ENCODE measurements at regions not wholly inside any gene's neighbourhood (a gene's known extent, or its start where the extent isn't known, plus 50 kb on each side); places are given as distances from the start of the nearest gene placed in this dataset.

DNA sequence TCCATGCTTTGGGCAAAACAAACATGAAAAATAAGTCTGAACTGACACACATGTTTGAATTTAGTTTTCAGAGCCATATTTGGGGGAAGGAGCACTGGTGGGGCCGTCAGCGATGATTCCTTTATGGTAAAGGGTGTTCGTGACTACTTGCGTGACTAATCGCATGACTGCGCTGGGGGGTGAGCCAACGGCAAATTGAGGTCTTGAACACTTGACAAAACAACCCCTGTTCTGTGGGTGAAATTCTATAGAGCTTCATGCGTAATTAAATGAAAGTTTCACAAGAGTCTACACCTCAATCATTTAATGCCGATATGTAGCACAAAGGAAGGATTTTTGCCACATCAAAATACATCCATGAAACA lies 127.5 kb upstream of the CYP1B1 start:
- WGBS: 95% methylated on average over 9 of the region's 9 CpGs
- ATAC-seq: no peak
- H3K27ac ChIP-seq (ENCODE audit: low read length): no peak overlapping the region
- H3K27me3 ChIP-seq (ENCODE audit: control insufficient read depth, insufficient read depth): no peaks in the 10 kb centered on the region
- DNase-seq: no peak
- H3K9me3 ChIP-seq (ENCODE audit: control insufficient read depth, low read length): no peaks in the 10 kb centered on the region
- intact Hi-C loops (cut with DNase I): no loop called here
- no peak overlapping the region for H3K4me3 ChIP-seq (ENCODE audit: low read length)
- no peaks in the 10 kb centered on the region for H3K4me1 ChIP-seq (ENCODE audit: control insufficient read depth, insufficient read depth, low read length)

DNA sequence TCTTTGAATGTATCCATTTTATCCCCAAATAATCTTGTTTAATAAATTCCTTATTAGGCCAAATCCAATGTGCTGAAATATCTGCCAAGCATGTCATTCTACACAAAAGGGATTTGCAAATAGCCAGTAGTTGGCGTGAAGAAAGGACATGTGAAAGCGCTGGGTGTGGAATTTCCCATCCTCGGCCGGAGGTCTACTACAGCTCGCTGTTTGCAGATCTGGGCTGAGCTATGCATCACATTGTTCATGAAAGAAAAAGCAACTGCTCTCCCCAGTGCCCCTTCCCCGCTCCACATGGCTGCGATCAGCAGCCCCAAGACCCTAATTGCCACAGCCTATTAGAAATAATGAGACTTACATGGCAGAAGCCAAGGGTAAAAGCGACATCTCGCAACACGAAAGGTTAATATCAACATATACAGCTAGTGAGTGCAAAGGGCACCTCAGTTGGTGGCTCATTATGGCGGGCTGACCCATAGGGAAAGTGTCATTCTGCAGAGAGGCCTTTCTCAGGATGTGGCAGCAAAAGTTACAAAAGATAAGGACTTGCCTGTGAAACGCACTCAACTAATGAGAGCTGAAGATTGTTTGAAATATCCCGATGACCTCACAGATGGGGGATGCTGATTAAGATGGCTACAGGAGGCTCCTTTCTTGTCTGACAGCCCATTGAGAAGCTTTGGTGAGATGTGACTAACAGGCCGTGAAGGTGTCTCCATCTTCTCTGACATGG lies 126.9 kb upstream of the CYP1B1 start:
- Histone ChIP-seq H3K4me3 (ENCODE audit: low read length) (no peak overlapping the region), H3K27me3 (ENCODE audit: control insufficient read depth, insufficient read depth) (no peaks in the 10 kb centered on the region), H3K4me1 (ENCODE audit: control insufficient read depth, insufficient read depth, low read length) (no peaks in the 10 kb centered on the region), H3K27ac (ENCODE audit: low read length) (no peak overlapping the region), H3K9me3 (ENCODE audit: control insufficient read depth, low read length) (no peaks in the 10 kb centered on the region)
- DNase-seq (no peak), ATAC-seq (no peak)
- 79% methylated on average over 14 of the region's 14 CpGs for WGBS
- intact Hi-C loops (cut with DNase I): no loop called here

DNA sequence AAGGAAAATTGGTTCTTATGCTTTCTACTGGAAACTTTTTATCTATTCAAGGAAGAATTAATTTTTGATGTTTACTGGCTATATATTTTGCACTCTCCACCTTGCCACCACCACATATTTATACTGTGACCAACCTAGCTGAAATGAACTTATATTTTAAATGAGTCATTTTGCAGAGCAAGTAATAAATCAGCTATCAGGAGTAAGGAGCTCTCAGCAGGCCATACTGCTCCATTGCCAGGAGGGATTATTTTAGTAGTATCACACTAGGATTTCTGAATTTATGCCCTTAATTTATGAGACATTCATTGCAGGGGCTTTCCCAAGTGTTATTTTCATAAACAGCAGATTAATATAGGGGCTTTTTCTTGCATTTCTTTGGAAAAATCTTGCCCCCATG lies 125.8 kb upstream of the CYP1B1 start:
- Histone ChIP-seq H3K27ac (ENCODE audit: low read length) (no peak overlapping the region), H3K27me3 (ENCODE audit: control insufficient read depth, insufficient read depth) (no peaks in the 10 kb centered on the region), H3K4me3 (ENCODE audit: low read length) (no peak overlapping the region), H3K4me1 (ENCODE audit: control insufficient read depth, insufficient read depth, low read length) (no peaks in the 10 kb centered on the region), H3K9me3 (ENCODE audit: control insufficient read depth, low read length) (no peaks in the 10 kb centered on the region)
- DNase-seq: no peak
- intact Hi-C loops (cut with DNase I): no loop called here
- no peak for ATAC-seq

DNA sequence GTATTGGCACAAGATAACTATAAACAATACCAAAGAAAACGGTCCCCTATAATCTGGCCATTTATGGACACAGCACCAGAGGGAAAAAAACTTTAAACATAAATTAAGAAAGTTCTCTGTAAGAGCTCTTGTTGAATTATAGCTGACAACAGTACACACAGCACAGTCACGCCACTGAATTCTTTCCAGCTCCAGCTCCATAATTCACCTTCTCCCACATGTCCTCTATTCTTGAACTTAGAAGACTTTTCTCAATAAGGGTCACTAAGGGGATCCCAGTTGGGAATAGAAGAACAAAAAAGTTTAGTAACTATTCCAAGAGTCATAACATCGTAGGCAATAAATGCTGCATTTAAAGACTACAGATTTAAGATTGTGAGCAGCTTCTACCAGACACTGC lies 124.6 kb upstream of the CYP1B1 start:
- H3K27ac ChIP-seq (ENCODE audit: low read length): no peak overlapping the region
- intact Hi-C loops (cut with DNase I): no loop called here
- H3K4me3 ChIP-seq (ENCODE audit: low read length): no peak overlapping the region

DNA sequence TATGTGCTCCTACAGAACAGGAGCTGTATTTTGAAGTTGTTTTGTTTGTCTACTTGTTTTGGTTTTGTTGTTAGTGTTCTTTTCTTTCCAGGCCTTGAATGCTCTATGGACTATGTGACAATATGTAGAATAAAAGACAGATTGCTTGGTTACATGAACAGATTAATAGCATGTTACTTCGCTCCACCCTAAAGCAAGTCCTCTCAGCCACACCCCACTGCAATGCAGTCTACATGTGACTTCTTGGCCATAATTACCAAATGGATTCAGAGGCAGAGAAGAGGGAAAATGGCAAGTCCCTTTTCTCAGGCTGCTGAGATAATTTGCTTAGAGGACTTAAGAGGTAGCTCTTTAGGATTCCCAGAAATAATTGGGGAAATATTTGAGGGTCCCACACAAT lies 123.2 kb upstream of the CYP1B1 start:
- H3K4me1 ChIP-seq (ENCODE audit: control insufficient read depth, insufficient read depth, low read length): no peaks in the 10 kb centered on the region
- ATAC-seq (no peak), DNase-seq (no peak)
- H3K27ac ChIP-seq (ENCODE audit: low read length): no peak overlapping the region
- 92% methylated on average over 1 of the region's 1 CpG for WGBS
- no peak overlapping the region for H3K4me3 ChIP-seq (ENCODE audit: low read length)
- H3K27me3 ChIP-seq (ENCODE audit: control insufficient read depth, insufficient read depth): no peaks in the 10 kb centered on the region
- intact Hi-C loops (cut with DNase I): no loop called here
- H3K9me3 ChIP-seq (ENCODE audit: control insufficient read depth, low read length): no peaks in the 10 kb centered on the region

More for the DNA sequence above, 124.6 kb upstream of the CYP1B1 start:
- no peak for ATAC-seq
- DNase-seq: no peak
- no peaks in the 10 kb centered on the region for H3K4me1 ChIP-seq (ENCODE audit: control insufficient read depth, insufficient read depth, low read length)
- 74% methylated on average over 3 of the region's 3 CpGs for WGBS
- H3K9me3 ChIP-seq (ENCODE audit: control insufficient read depth, low read length): no peaks in the 10 kb centered on the region
- no peaks in the 10 kb centered on the region for H3K27me3 ChIP-seq (ENCODE audit: control insufficient read depth, insufficient read depth)

DNA sequence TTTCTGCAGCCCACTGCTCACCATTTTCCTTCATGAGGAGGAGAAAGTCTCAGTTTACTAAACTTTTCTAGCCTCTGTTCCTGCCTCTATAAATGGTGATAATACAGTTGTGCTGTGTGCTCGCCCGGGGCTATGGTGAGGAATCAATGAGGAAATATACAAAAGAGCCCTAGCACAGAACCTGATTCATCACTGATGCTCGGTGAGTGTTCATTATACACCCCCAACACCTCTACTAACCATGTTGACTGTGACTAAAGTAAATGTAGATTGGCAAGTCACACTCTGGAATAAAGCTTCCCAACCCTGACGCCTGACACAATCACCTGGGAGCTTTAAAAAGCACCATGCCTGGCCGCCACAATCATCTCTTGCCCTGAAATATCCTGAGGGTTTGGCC lies 118.8 kb upstream of the CYP1B1 start:
- H3K9me3 ChIP-seq (ENCODE audit: control insufficient read depth, low read length): no peaks in the 10 kb centered on the region
- H3K27ac ChIP-seq (ENCODE audit: low read length): no peak overlapping the region
- WGBS: 92% methylated on average over 5 of the region's 5 CpGs
- H3K4me3 ChIP-seq (ENCODE audit: low read length): no peak overlapping the region
- ATAC-seq: no peak
- no peaks in the 10 kb centered on the region for H3K27me3 ChIP-seq (ENCODE audit: control insufficient read depth, insufficient read depth)
- no peak for DNase-seq
- intact Hi-C loops (cut with DNase I): no loop called here
- no peaks in the 10 kb centered on the region for H3K4me1 ChIP-seq (ENCODE audit: control insufficient read depth, insufficient read depth, low read length)

DNA sequence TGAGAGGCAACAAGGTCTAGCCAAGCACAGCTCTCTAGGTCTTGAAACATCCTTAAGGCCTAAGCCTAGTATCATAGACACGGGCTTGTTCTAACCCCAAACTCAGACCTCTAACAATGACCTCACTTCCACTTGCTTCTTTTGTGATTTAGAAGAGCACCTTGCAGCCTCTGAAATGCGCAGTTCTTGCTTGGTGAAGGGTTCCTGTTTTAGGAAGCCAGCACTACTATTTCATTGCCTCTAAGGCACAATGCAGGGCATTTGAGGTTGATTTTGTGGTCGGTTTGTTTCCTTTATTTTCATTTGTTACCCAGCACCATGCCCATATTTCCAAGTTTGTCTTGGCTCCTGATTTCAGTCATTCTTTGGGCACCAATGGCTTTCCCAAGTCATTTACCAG lies 117.0 kb upstream of the CYP1B1 start:
- Histone ChIP-seq H3K4me3 (ENCODE audit: low read length) (no peak overlapping the region), H3K4me1 (ENCODE audit: control insufficient read depth, insufficient read depth, low read length) (no peaks in the 10 kb centered on the region), H3K27ac (ENCODE audit: low read length) (no peak overlapping the region), H3K27me3 (ENCODE audit: control insufficient read depth, insufficient read depth) (no peaks in the 10 kb centered on the region), H3K9me3 (ENCODE audit: control insufficient read depth, low read length) (no peaks in the 10 kb centered on the region)
- 73% methylated on average over 3 of the region's 3 CpGs for WGBS
- no peak for DNase-seq
- ATAC-seq: no peak
- intact Hi-C loops (cut with DNase I): no loop called here

DNA sequence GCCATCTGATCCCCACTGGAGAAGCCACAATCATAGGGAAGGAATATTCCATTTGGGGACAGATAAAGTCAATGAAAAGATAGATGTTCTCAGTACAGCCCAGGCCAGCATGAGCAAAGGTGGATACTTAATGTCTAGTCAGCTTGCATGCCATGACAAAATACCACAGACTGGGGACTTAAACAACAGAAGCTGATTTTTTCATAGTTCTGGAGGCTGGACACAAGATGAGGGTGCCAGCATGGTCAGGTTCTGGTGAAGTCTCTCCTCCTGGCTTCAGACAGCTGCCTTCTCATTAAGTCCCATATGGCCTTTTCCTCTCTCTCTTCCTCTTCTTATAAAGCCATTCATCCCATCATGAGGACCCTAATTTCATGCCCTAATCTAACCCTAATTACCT lies 116.1 kb upstream of the CYP1B1 start:
- no peaks in the 10 kb centered on the region for H3K4me1 ChIP-seq (ENCODE audit: control insufficient read depth, insufficient read depth, low read length)
- H3K27me3 ChIP-seq (ENCODE audit: control insufficient read depth, insufficient read depth): no peaks in the 10 kb centered on the region
- no peak for DNase-seq
- no peaks in the 10 kb centered on the region for H3K9me3 ChIP-seq (ENCODE audit: control insufficient read depth, low read length)
- intact Hi-C loops (cut with DNase I): no loop called here
- no peak for ATAC-seq
- H3K4me3 ChIP-seq (ENCODE audit: low read length): no peak overlapping the region
- H3K27ac ChIP-seq (ENCODE audit: low read length): no peak overlapping the region

DNA sequence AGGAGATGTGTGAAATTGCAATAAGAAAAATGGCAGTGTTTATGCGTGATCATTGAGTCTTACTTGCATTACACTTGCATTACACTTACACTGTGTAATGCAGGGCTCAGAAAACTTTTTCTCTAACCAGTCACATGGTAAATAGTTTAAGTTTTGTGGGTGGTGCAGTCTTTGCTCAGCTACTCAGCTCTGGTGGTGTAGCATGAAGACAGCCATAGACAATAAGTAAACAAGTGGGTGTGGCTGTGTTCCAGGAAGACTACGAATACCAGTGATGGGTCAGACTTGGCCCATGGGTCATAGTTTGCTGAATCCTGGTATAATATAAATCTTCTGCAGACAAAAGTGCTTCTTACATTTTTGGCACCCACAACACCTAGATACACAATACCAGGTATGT lies 115.6 kb upstream of the CYP1B1 start:
- Histone ChIP-seq H3K4me1 (ENCODE audit: control insufficient read depth, insufficient read depth, low read length) (no peaks in the 10 kb centered on the region), H3K27me3 (ENCODE audit: control insufficient read depth, insufficient read depth) (no peaks in the 10 kb centered on the region), H3K9me3 (ENCODE audit: control insufficient read depth, low read length) (no peaks in the 10 kb centered on the region), H3K27ac (ENCODE audit: low read length) (no peak overlapping the region), H3K4me3 (ENCODE audit: low read length) (no peak overlapping the region)
- ATAC-seq: no peak
- DNase-seq: no peak
- intact Hi-C loops (cut with DNase I): no loop called here
- 85% methylated on average over 2 of the region's 2 CpGs for WGBS

DNA sequence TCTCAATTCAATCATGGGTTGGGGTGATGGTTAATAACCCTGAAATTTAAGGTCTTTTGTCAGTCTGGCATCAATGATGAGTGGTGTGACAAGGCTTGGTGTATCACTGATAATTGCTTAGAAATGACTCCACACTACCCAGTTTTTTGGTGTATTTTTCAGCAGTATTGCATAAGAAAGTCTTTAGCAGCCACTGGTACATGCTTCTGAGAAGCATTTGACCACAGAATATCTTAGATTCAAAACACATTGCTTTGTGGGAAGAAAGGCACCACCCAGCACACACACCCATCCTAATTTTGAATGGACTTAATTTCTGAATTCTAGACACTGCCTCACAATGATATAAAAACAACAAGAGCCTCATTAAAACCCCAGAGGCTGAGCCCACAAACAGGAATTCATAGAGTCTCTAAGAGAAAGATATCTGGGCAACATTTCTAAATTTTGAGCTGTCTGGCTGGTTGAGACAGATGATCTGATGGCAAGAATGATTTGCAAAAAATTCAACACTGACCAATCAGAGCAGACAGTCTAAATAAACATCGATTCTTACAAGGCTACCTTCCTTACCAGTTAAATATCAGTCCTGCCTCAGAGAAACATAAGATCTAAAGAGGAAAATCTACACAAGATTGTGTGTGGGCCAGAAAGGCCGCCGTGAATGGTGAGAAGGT lies 114.7 kb upstream of the CYP1B1 start:
- ATAC-seq: peak in 1 of 2 donors; percentile 34
- Histone ChIP-seq H3K9me3 (ENCODE audit: control insufficient read depth, low read length) (no peaks in the 10 kb centered on the region), H3K4me1 (ENCODE audit: control insufficient read depth, insufficient read depth, low read length) (no peaks in the 10 kb centered on the region), H3K27me3 (ENCODE audit: control insufficient read depth, insufficient read depth) (no peaks in the 10 kb centered on the region), H3K4me3 (ENCODE audit: low read length) (no peak overlapping the region), H3K27ac (ENCODE audit: low read length) (no peak overlapping the region)
- no peak for DNase-seq
- intact Hi-C loops (cut with DNase I): no loop called here
- 90% methylated on average over 3 of the region's 3 CpGs for WGBS

DNA sequence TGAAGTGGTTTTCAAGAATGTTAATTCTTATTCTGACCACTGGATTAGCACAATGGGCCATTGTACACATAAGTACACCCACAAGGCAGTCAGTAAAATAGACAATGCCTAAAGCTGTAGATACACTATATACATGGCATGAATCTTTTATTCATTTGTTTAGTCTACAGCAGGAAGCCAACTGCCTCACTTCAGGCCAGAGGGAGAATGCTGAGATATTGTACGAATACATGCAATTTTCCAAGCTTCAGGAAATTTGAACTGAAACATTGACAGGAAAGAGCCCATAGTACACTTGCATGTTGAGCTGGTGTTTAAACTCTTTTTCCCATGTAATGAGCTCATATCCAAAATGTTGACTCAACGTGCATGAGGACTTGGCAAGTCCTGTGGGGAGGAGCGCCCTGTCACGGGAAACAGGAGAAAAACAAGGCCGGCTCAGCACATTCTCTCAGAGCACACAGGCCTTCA lies 111.6 kb upstream of the CYP1B1 start:
- Histone ChIP-seq H3K27ac (ENCODE audit: low read length) (no peak overlapping the region), H3K4me1 (ENCODE audit: control insufficient read depth, insufficient read depth, low read length) (no peaks in the 10 kb centered on the region), H3K9me3 (ENCODE audit: control insufficient read depth, low read length) (no peaks in the 10 kb centered on the region), H3K4me3 (ENCODE audit: low read length) (no peak overlapping the region), H3K27me3 (ENCODE audit: control insufficient read depth, insufficient read depth) (no peaks in the 10 kb centered on the region)
- peak; percentile 96 to 97 for ATAC-seq
- intact Hi-C loops (cut with DNase I): no loop called here
- DNase-seq: peak; percentile 82 to 94 (median 85)
- WGBS: 39% methylated on average over 5 of the region's 5 CpGs
